PC-3 (cell line): ENCODE measurements at regions not wholly inside any gene's neighbourhood (a gene's known extent, or its start where the extent isn't known, plus 50 kb on each side); places are given as distances from the start of the nearest gene placed in this dataset.

ENCODE experiments used
- ATAC-seq: fragments of 200-7000 bp; cut with Tn5 transposase; 2 replicates; pipeline ENCODE4 v1.9.1; 2020; ENCODE audit warnings: mild to moderate bottlenecking, moderate library complexity
- BruUV-seq: library from RNA; stranded (reverse); fragments of 400-500 nt; replicated peaks from 2 replicates; lab custom pipeline; 2021; lab: Mats Ljungman, UMichigan
- CTCF ChIA-PET: fragments of 300-600 bp; sonication (Branson Sonifier 250); formaldehyde crosslinking; loops from one replicate; lab custom pipeline; 2022; ENCODE audit warnings: antibody characterized with exemption; lab: Charles Lee
- POLR2A ChIA-PET: fragments of 300-600 bp; sonication (Branson Sonifier 250); formaldehyde crosslinking; loops from one replicate; lab custom pipeline; 2022; ENCODE audit warnings: antibody characterized with exemption; ENCODE audit not compliant: unreplicated experiment; lab: Charles Lee
- DNase-seq: peaks from one replicate; pipeline ENCODE4 v3.0.0-alpha.2; 2015
- H2AFZ ChIP-seq: fragments of 300-600 bp; sonication (generic); 2 replicates; pipeline ENCODE4 v1.6.0; 2016; ENCODE audit warnings: antibody characterized with exemption, low read length
- H3F3A ChIP-seq: fragments of 300-600 bp; sonication (generic); one replicate; pipeline ENCODE4 v1.6.0; 2017; ENCODE audit warnings: antibody characterized with exemption, low read length, control low read depth, mild to moderate bottlenecking; ENCODE audit not compliant: unreplicated experiment
- H3K27ac ChIP-seq: fragments of 300-600 bp; sonication (generic); 2 replicates; pipeline ENCODE4 v1.5.1; 2016; ENCODE audit warnings: mild to moderate bottlenecking, low read length
- H3K27me3 ChIP-seq: fragments of 300-600 bp; sonication (generic); 2 replicates; pipeline ENCODE4 v1.6.1; 2016; ENCODE audit warnings: low read length, mixed read lengths
- H3K36me3 ChIP-seq: fragments of 300-600 bp; sonication (generic); 2 replicates; pipeline ENCODE4 v1.6.1; 2016; ENCODE audit warnings: low read depth, mixed run types, low read length, mixed read lengths
- H3K4me1 ChIP-seq: fragments of 300-600 bp; sonication (generic); 2 replicates; pipeline ENCODE4 v1.5.1; 2016; ENCODE audit warnings: low read length; ENCODE audit not compliant: insufficient read depth
- H3K4me2 ChIP-seq: fragments of 300-600 bp; sonication (generic); 2 replicates; pipeline ENCODE4 v1.6.0; 2016; ENCODE audit warnings: low read length
- H3K4me3 ChIP-seq: fragments of 300-600 bp; sonication (generic); 2 replicates; pipeline ENCODE4 v1.5.1; 2016; ENCODE audit warnings: mild to moderate bottlenecking, low read length, mixed read lengths
- H3K79me2 ChIP-seq: fragments of 300-600 bp; sonication (generic); 2 replicates; pipeline ENCODE4 v1.6.1; 2017; ENCODE audit warnings: low read length, mixed read lengths
- H3K9ac ChIP-seq: fragments of 300-600 bp; sonication (generic); 2 replicates; pipeline ENCODE4 v1.6.0; 2016; ENCODE audit warnings: mild to moderate bottlenecking, low read length
- H3K9me2 ChIP-seq: fragments of 300-600 bp; sonication (generic); replicated peaks from 2 replicates; pipeline ENCODE4 v1.6.1; 2016; ENCODE audit warnings: mixed run types, low read length, mixed read lengths
- H3K9me3 ChIP-seq: fragments of 300-600 bp; sonication (generic); 2 replicates; pipeline ENCODE4 v1.6.1; 2016; ENCODE audit warnings: low read length, mixed read lengths
- H4K20me1 ChIP-seq: fragments of 300-600 bp; sonication (generic); 2 replicates; pipeline ENCODE4 v1.6.1; 2016; ENCODE audit warnings: low read length, mixed read lengths
- EZH2 ChIP-seq: fragments of 300-600 bp; sonication (generic); IDR thresholded peaks from one replicate; pipeline ENCODE4 v1.6.1; 2017; ENCODE audit warnings: antibody characterized with exemption, mild to moderate bottlenecking, low read length; ENCODE audit not compliant: unreplicated experiment
- EZH2phosphoT487 ChIP-seq: fragments of 300-600 bp; sonication (generic); IDR thresholded peaks from 2 replicates; pipeline ENCODE4 v1.6.1; 2018; ENCODE audit warnings: mild to moderate bottlenecking, antibody characterized with exemption, low read length, borderline replicate concordance
- intact Hi-C: fragments of 100-400 bp; cut with micrococcal nuclease; formaldehyde crosslinking; loops from 2 replicates; pipeline ENCODE4 v1.9.0; 2023
- TF ChIP-seq, protein P1 (sequence below): fragments of 300-600 bp; sonication (generic); conservative IDR thresholded peaks from 2 replicates; pipeline ENCODE4 v1.5.1; 2017; ENCODE audit warnings: antibody characterized with exemption, low read depth, mild to moderate bottlenecking, low read length

DNA sequence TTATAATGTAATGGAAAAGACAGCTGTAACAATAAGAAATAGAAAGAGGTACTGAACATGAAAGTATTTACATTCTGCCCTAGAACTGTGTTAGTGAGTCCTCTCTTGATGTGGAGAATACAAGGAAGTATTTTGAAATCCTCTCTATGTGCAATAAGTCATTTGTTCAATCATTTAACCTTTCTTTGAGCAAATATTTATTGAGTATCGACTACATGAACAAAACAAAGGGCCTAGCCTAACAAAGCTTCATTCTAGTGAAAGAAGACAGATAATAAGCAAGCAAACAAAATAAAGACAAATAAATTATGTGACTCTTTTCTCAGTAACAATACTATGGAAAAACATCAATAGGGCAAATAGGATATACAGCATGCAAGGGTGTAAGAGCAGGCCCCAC, 354.9 kb upstream of the ATP11B start:
- TF ChIP-seq EZH2phosphoT487: no peak
- BruUV-seq: no TSS peak
- DNase-seq: no peak
- H3K4me1 ChIP-seq: peaks cover 15% of the 10 kb centered on the region
- no peak overlapping the region for H2AFZ ChIP-seq
- ChIA-PET POLR2A (no interaction called here), CTCF (no interaction called here)
- intact Hi-C loops: no loop called here
- H3F3A ChIP-seq: no peaks in the 10 kb centered on the region
- no peaks in the 10 kb centered on the region for H3K79me2 ChIP-seq
- no peaks in the 10 kb centered on the region for H4K20me1 ChIP-seq
- no peak overlapping the region for H3K4me2 ChIP-seq
- H3K9me2 ChIP-seq: no peaks in the 10 kb centered on the region
- no peak for ATAC-seq
- no peaks in the 10 kb centered on the region for H3K36me3 ChIP-seq
- no peaks in the 10 kb centered on the region for H3K9me3 ChIP-seq
- no peak overlapping the region for H3K4me3 ChIP-seq
- H3K27me3 ChIP-seq: no peaks in the 10 kb centered on the region
- H3K27ac ChIP-seq: no peak overlapping the region
- no peak overlapping the region for H3K9ac ChIP-seq

- H3F3A ChIP-seq: no peaks in the 10 kb centered on the region
- no TSS peak for BruUV-seq
- DNase-seq (no peak), ATAC-seq (no peak)
- no peak overlapping the region for H2AFZ ChIP-seq
- H3K9me2 ChIP-seq: no peaks in the 10 kb centered on the region
- no peak overlapping the region for H3K4me3 ChIP-seq
- no peaks in the 10 kb centered on the region for H3K27me3 ChIP-seq
- intact Hi-C loops: no loop called here
- CTCF ChIA-PET: no interaction called here
- no peak for TF ChIP-seq EZH2phosphoT487
- no peak for TF ChIP-seq EZH2
- TF ChIP-seq, protein P1, sequence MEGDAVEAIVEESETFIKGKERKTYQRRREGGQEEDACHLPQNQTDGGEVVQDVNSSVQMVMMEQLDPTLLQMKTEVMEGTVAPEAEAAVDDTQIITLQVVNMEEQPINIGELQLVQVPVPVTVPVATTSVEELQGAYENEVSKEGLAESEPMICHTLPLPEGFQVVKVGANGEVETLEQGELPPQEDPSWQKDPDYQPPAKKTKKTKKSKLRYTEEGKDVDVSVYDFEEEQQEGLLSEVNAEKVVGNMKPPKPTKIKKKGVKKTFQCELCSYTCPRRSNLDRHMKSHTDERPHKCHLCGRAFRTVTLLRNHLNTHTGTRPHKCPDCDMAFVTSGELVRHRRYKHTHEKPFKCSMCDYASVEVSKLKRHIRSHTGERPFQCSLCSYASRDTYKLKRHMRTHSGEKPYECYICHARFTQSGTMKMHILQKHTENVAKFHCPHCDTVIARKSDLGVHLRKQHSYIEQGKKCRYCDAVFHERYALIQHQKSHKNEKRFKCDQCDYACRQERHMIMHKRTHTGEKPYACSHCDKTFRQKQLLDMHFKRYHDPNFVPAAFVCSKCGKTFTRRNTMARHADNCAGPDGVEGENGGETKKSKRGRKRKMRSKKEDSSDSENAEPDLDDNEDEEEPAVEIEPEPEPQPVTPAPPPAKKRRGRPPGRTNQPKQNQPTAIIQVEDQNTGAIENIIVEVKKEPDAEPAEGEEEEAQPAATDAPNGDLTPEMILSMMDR: no peak
- no peaks in the 10 kb centered on the region for H3K79me2 ChIP-seq
- H3K4me1 ChIP-seq: peaks cover 15% of the 10 kb centered on the region
- H3K9ac ChIP-seq: no peak overlapping the region
- H3K27ac ChIP-seq: no peak overlapping the region
- POLR2A ChIA-PET: no interaction called here
- H3K4me2 ChIP-seq: no peak overlapping the region
- H3K9me3 ChIP-seq: no peaks in the 10 kb centered on the region
- H3K36me3 ChIP-seq: no peaks in the 10 kb centered on the region
- H4K20me1 ChIP-seq: no peaks in the 10 kb centered on the region
These were observed 353.2 kb upstream of the ATP11B start for GRCh38 chr3:182440101-182440500.

- ATAC-seq (no peak), DNase-seq (no peak)
- no TSS peak for BruUV-seq
- Histone ChIP-seq H3K79me2 (no peaks in the 10 kb centered on the region), H2AFZ (peak overlapping the region; percentile 28; the same call in 1 of the 2 replicates), H4K20me1 (no peaks in the 10 kb centered on the region), H3K9ac (no peak overlapping the region), H3F3A (no peaks in the 10 kb centered on the region), H3K9me2 (no peaks in the 10 kb centered on the region), H3K36me3 (no peaks in the 10 kb centered on the region), H3K4me1 (no peaks in the 10 kb centered on the region), H3K4me3 (no peak overlapping the region), H3K9me3 (no peaks in the 10 kb centered on the region), H3K4me2 (no peak overlapping the region), H3K27me3 (no peaks in the 10 kb centered on the region), H3K27ac (no peak overlapping the region)
- CTCF ChIA-PET: interaction anchor here (0.6 kb wide), 1 partner anchor 199 kb away, joined by 3 read pairs; no protein-coding TSS in a partner anchor
- intact Hi-C loops: no loop called here
- POLR2A ChIA-PET: no interaction called here
- TF ChIP-seq EZH2phosphoT487: no peak
- no peak for TF ChIP-seq EZH2
- TF ChIP-seq, protein P1: no peak
These were observed 347.7 kb upstream of the ATP11B start for GRCh38 chr3:182445576-182445975.
